Middle frontal gyrus (tissue), 1 donor: ENCODE measurements at regions not wholly inside any gene's neighbourhood (a gene's known extent, or its start where the extent isn't known, plus 50 kb on each side); places are given as distances from the start of the nearest gene placed in this dataset.
"Not testable (repeated sequence)": the region's sequence is repeated elsewhere in the genome, so short reads cannot be mapped to it uniquely, and the experiment has no call there.

Source experiments
- DNase-seq: peaks from one replicate; pipeline ENCODE4 v3.0.0-alpha.2; 2015; ENCODE audit warnings: low spot score; ENCODE audit errors: extremely low spot score

DNA sequence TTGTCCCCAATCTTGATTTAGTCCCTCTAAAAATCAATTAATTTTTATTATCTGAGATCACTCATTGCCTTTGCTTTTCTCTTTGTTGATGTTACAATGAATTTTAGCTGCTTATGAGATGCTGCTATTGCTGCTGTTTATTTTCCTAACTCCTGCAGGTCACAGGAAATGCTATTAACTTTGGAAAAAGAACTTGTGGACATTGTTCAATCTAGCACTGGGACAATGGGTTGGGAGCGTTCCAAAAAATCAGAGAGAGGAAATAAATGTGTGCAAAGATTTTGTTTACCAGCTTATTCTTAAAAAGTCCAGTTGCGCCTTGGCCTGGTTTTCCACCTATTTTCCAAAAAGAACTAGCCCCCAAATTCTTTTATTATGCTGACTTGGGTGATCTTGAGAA is 268.3 kb downstream of the PTH2R start:
- DNase-seq, result no peak

DNA sequence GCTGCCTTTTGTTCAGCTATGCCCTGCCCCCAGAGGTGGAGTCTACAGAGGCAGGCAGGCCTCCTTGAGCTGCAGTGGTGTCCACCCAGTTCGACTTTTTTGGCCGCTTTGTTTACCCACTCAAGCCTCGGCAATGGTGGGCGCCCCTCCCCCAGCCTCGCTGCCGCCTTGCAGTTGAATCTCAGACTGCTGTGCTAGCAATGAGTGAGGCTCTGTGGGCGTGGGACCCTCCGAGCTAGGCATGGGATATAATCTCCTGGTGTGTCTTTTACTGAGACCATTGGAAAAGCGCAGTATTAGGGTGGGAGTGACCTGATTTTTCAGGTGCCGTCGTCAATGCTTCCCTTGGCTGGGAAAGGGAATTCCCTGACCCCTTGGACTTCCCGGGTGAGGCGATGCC is 279.3 kb downstream of the PTH2R start:
- DNase-seq, result not testable (repeated sequence)

DNA sequence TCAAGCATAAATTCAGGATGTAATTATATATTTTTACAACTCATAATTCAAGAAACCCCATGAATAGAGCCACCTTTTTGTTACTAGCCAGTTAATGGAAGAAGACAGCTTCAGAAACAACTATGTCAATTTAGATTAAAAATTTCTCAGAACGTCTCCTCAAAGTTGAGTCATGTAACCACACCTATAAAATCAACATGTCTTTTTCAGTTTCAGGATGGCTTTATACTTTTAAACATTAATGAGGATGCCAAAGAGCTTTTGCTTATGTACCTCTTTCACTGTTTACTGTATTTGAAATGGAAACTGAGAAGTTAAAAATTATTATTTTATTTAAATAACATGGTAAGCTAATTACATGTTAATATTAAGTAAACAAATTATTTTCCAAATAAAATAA is 280.1 kb downstream of the PTH2R start:
- no peak for DNase-seq

DNA sequence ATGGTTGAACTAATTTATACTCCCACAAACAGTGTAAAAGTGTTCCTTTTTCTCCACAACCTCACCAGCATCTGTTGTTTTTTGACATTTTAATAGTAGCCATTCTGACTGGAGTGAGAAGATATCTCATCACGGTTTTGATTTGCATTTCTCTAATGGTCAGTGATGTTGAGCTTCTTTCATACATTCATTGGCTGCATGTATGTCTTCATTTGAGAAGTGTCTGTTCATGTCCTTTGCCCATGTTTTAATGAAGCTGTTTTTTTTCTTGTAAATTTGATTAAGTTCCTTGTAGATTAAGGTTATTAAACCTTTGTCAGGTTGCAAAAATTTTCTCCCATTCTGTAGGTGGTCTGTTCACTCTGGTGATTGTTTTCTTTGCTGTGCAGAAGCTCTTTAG is 281.1 kb downstream of the PTH2R start:
- not testable (repeated sequence) for DNase-seq

DNA sequence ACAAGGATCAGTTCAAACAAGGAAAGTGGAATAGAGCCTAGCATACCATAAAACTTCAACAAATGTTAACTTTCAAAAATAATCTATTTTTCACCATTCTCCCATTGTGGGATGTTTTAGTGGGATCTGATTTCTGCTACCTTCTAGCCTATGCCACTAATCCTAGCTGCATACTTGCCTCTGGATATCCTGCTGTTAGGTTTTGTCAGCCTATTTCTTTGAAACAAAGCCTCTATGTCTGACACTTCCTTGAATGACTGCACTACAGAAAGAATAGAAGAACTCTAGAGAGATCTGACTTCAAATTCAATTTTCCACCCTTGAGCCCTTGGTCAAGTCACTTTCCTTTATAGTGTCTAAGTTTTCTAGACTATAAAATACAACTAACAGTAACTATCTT is 291.5 kb downstream of the PTH2R start:
- no peak for DNase-seq

DNA sequence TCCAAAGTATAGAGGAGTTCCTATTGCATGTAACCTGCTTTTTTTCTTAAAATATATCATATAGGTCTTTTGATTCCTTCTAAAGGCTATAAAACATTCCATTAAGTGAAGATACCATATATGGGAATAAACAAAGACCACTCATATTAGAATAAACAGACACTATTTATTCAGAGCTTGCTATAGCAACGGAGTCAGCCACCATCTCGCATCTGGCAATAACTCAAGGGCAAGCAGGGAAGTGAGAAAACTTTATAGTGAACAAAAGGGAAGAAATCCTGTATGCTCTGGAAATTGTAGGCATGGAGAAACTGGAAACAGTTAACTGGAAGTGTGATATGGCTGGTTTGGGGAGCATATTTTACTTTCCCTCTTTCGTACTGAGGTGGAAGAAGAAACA is 301.9 kb downstream of the PTH2R start:
- DNase-seq, result no peak

DNA sequence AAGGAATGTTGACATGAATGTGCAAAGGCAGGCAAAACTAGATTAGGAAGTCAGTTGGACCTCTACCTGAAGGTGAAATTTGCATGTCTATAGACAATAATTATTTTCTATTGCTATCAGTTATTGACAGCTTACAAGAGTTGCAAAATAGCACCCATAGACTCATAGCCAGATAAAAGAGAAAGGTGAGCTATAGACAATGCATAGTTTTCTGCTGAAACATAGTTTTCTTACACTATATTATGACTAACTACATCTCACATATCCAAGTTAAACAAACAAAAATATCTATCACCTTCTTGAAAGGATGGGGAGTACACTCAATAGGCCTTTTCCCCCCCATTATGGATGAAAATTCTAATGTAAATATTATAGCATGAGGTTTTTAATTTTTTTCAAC is 305.0 kb downstream of the PTH2R start:
- DNase-seq, result no peak

GRCh38 chr2:208713066-208713745 is 306.6 kb downstream of the PTH2R start:
- DNase-seq, result no peak

DNA sequence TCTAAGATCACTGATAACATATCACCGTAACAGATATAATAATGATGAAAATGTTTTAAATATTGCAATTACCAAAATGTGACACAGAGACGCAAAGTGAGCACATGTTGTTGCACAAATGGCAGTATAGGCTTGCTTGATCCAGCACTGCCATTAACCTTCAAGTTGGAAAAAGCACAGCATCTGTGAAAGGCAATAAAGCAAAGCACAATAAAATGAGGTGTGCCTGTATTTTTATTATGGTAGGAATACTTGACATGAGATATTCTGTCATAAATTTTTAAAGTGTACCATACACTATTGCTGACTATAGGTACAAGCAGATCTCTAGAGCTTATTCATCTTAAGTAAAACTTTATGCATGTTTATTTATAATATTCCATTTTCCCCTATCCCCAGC is 312.2 kb downstream of the PTH2R start:
- DNase-seq, result no peak

DNA sequence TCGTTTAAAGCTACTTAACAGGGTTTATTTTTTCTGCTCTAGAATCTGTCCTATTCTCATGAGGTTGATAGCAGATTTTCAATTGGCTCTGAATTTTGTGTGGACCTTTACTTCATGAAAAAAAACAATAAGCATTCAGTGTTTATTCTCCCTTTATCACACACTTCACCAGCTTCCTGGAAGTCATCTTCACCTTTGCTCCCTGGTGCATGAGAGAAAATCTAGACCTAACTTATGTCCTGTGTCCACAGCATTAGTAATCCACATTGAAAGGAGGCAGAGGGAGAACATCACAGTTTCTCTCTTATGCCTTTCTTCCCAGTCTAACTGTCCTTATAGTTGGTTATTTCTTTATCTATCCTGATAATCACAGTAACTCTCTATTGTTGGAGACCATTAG is 316.1 kb downstream of the PTH2R start:
- no peak for DNase-seq

GRCh38 chr2:208725280-208725679 is 318.7 kb downstream of the PTH2R start:
- DNase-seq, result no peak

DNA sequence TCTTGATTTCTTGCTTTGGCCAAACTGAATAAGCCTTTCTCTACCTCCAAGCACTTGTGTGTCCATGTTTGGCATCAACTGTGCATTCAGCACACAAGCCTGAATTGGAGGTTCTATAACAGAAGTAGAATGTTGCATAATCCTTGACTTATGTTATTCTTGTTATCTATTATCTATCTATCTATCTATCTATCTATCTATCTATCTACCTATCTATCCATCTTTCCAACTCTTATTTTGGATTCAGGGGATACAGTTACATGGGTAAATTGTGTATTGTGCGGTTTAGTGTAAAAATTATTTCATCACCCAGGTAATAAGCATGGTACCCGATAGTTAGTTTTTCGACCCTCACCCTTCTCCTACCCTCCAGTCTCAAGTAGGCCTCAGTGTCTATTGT is 319.6 kb downstream of the PTH2R start:
- DNase-seq, result no peak

DNA sequence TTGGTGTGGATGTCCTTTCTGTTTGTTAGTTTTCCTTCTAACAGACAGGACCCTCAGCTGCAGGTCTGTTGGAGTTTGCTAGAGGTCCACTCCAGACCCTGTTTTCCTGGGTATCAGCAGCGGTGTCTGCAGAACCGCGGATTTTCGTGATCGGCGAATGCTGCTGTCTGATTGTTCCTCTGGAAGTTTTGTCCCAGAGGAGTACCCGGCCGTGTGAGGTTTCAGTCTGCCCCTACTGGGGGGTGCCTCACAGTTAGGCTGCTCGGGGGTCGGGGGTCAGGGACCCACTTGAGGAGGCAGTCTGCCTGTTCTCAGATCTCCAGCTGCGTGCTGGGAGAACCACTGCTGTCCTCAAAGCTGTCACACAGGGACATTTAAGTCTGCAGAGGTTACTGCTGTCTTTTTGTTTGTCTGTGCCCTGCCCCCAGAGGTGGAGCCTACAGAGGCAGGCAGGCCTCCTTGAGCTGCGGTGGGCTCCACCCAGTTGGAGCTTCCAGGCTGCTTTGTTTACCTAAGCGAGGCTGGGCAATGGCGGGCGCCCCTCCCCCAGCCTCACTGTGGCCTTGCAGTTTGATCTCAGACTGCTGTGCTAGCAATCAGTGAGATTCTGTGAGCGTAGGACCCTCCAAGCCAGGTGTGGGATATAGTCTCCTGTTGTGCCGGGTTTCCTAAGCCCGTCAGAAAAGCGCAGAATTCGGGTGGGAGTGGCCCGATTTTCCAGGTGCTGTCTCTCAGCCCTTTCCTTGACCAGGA is 345.2 kb downstream of the PTH2R start:
- not testable (repeated sequence) for DNase-seq

- no peak for DNase-seq
These were observed 350.8 kb downstream of the PTH2R start for GRCh38 chr2:208757364-208757763.

DNA sequence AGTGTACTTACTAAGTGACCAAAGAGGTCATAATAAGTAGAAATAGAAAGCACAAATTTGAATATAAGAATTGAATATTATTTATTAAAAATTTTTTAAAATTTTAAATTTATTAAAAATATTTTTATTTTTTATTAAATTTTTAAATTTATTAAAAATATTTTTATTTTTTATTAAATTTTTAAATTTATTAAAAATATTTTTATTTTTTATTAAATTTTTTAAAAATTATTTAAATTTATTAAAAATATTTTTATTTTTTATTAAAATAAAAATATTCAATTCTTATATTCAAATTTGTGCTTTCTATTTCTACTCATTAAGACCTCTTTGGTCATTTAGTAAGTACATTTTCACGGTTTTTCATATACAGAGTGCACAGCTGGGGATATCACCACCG is 366.5 kb downstream of the PTH2R start:
- DNase-seq, result not testable (repeated sequence)

- no peak for DNase-seq
These were observed 374.6 kb downstream of the PTH2R start for GRCh38 chr2:208781166-208781565.

DNA sequence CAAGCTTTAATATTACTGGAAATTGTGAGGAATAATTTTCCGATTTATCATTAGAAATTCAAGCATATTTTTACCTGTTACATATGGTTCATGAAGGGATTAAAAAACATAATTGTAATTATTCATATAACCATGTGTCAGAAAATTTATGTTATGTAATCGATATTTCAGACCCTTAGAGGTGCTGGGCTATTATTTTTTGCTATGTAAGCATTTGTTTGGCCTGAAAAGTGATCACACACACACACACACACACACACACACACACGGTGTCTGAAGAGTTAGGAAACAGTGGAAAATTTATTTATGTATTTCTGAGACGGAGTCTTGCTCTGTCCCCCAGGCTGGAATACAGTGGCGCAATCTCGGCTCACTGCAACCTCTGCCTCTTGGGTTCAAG is 375.5 kb downstream of the PTH2R start:
- no peak for DNase-seq

GRCh38 chr2:208783184-208783583 is 376.6 kb downstream of the PTH2R start:
- DNase-seq, result no peak

DNA sequence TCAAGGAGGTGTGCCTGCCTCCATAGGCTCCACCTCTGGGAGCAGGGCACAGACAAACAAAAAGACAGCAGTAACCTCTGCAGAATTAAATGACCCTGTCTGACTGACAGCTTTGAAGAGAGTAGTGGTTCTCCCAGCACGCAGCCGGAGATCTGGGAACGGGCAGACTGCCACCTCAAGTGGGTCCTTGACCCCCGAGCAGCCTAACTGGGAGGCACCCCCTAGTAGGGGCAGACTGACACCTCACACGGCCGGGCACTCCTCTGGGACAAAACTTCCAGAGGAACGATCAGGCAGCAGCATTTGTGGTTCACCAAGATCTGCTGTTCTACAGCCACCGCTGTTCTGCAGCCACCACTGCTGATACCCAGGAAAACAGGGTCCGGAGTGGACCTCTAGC is 378.2 kb downstream of the PTH2R start:
- not testable (repeated sequence) for DNase-seq

DNA sequence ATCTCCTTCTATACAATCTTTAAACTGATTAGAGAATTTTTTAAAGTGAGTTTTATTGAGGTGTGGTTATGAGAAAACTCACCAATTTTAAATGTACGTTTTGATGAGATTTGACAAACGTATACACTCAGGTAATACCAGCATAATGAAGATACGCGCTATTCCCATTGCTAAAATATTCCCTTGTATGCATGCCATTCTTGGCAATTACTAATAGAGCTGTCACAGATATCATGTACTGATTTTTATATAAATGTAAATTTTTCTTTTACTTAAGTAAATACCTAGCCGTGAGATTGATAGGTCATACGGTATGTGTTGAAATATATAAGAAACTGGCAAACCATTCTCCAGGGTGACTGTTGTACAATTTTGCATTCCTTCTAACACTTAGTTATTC is 384.7 kb downstream of the PTH2R start:
- DNase-seq, result no peak

DNA sequence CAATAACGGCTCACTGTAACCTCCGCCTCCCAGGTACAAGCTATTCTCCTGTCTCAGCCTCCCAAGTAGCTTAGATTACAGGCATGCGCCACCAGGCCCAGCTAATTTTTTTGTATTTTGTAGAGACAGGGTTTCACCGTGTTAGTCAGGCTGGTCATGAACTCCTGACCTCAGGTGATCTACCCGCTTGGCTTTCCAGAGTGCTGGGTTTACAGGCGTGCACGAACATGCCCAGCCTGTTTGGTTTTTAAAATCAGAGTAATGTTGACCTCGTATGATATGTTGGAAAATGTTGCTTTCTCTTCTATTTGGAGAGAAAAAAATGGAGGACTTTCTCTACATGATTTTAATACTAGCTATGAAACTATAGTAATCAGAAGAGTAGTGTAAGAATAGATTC is 386.2 kb downstream of the PTH2R start:
- no peak for DNase-seq

- no peak for DNase-seq
These were observed 386.8 kb downstream of the PTH2R start for GRCh38 chr2:208793434-208793833.
